HepG2 (cell line): ENCODE measurements at regions not wholly inside any gene's neighbourhood (a gene's known extent, or its start where the extent isn't known, plus 50 kb on each side); places are given as distances from the start of the nearest gene placed in this dataset.
A peak's percentile ranks its signal among the peaks of the same experiment; 100 is the strongest.

Source experiments
- ARHGAP35 ChIP-seq: sonication (generic); formaldehyde crosslinking; IDR thresholded peaks from 2 replicates; pipeline ENCODE4 v1.9.0; 2022; ENCODE audit warnings: mild to moderate bottlenecking, inconsistent platforms, moderate library complexity, missing genetic modification reagents, borderline replicate concordance
- ATF3 ChIP-seq: sonication (generic); formaldehyde crosslinking; IDR thresholded peaks from 2 replicates; pipeline ENCODE4 v1.4.0; 2020; ENCODE audit warnings: missing genetic modification reagents
- BORCS8-MEF2B ChIP-seq: sonication (generic); formaldehyde crosslinking; IDR thresholded peaks from 2 replicates; pipeline ENCODE4 v1.8.0; 2022; ENCODE audit warnings: mild to moderate bottlenecking, missing genetic modification reagents
- ELF1 ChIP-seq: sonication (generic); formaldehyde crosslinking; IDR thresholded peaks from 2 replicates; pipeline ENCODE4 v1.4.0; 2020; ENCODE audit warnings: missing genetic modification reagents
- GABPA ChIP-seq, 2 experiments: IDR thresholded peaks; 2 replicates each; pipeline ENCODE4 v1.6.1; 2011 to 2016; ENCODE audit warnings: low read depth in 2 of 2, low read length in 1 of 2, missing biosample characterization in 1 of 2, missing genetic modification characterization in 1 of 2
- HDAC1 ChIP-seq: sonication (generic); formaldehyde crosslinking; IDR thresholded peaks from 2 replicates; pipeline ENCODE4 v1.5.1; 2020; ENCODE audit warnings: mild to moderate bottlenecking, missing genetic modification reagents
- JUNB ChIP-seq: sonication (generic); formaldehyde crosslinking; IDR thresholded peaks from 2 replicates; pipeline ENCODE4 v1.8.0; 2022; ENCODE audit warnings: missing genetic modification reagents, mild to moderate bottlenecking, borderline replicate concordance
- KDM3A ChIP-seq: IDR thresholded peaks from 2 replicates; pipeline ENCODE4 v1.6.1; 2018; ENCODE audit warnings: low read depth, missing compliant biosample characterization
- LCORL ChIP-seq, 2 experiments: fragments of 450-650 bp in 1 of 2; sonication (generic) in 1 of 2; formaldehyde crosslinking in 1 of 2; IDR thresholded peaks; 2 replicates each; pipeline versions ENCODE4 v1.5.0 to v1.6.1; 2017 to 2020; ENCODE audit warnings: antibody characterized with exemption in 1 of 2, missing genetic modification reagents in 1 of 2
- RBM22 ChIP-seq: fragments of 200-400 bp; formaldehyde crosslinking; optimal IDR thresholded peaks from 2 replicates; pipeline ENCODE3; 2017; ENCODE audit warnings: mild to moderate bottlenecking, low read length, moderate library complexity
- REPIN1 ChIP-seq: sonication (generic); formaldehyde crosslinking; IDR thresholded peaks from 2 replicates; pipeline ENCODE4 v1.8.0; 2022; ENCODE audit warnings: missing genetic modification reagents, low read depth, mild to moderate bottlenecking, borderline replicate concordance
- SIX4 ChIP-seq: sonication (generic); formaldehyde crosslinking; IDR thresholded peaks from 2 replicates; pipeline ENCODE4 v1.4.0; 2020; ENCODE audit warnings: missing genetic modification reagents
- SP1 ChIP-seq, 2 experiments: fragments of 450-650 bp in 1 of 2; sonication (generic) in 1 of 2; formaldehyde crosslinking in 1 of 2; IDR thresholded peaks; 2 replicates each; pipeline versions ENCODE4 v1.4.0 to v1.6.1; 2016 to 2020; ENCODE audit warnings: missing genetic modification reagents in 1 of 2
- ZFP36L1 ChIP-seq: sonication (generic); formaldehyde crosslinking; IDR thresholded peaks from 2 replicates; pipeline ENCODE4 v1.8.0; 2022; ENCODE audit warnings: mild to moderate bottlenecking, missing genetic modification reagents, moderate library complexity
- ZHX2 ChIP-seq, 2 experiments: sonication (generic) in 1 of 2; formaldehyde crosslinking in 1 of 2; IDR thresholded peaks; 2 replicates each; pipeline versions ENCODE4 v1.6.1 to v1.9.0; 2014 to 2022; ENCODE audit warnings: antibody characterized with exemption in 1 of 2, borderline replicate concordance in 1 of 2, inconsistent platforms in 1 of 2, low read depth in 1 of 2, missing genetic modification reagents in 1 of 2
- ZNF30 ChIP-seq: sonication (generic); formaldehyde crosslinking; IDR thresholded peaks from 2 replicates; pipeline ENCODE4 v1.5.0; 2020; ENCODE audit warnings: mild to moderate bottlenecking, missing genetic modification reagents
- ZNF503 ChIP-seq: sonication (generic); formaldehyde crosslinking; IDR thresholded peaks from 2 replicates; pipeline ENCODE4 v1.4.0; 2020; ENCODE audit warnings: missing genetic modification reagents
- ZNF878 ChIP-seq: sonication (generic); formaldehyde crosslinking; IDR thresholded peaks from 2 replicates; pipeline ENCODE4 v1.8.1; 2023; ENCODE audit warnings: mild to moderate bottlenecking, missing genetic modification reagents, moderate library complexity
- ZSCAN22 ChIP-seq: sonication (generic); formaldehyde crosslinking; IDR thresholded peaks from 2 replicates; pipeline ENCODE4 v1.4.0; 2020; ENCODE audit warnings: mild to moderate bottlenecking, missing genetic modification reagents

- TF ChIP-seq GABPA (IDR thresholded peaks at IDR 0.05; ENCODE audit: low read depth, low read length) (no peak), GABPA (CRISPR knock-in tag; IDR thresholded peaks at IDR 0.05; ENCODE audit: low read depth) (0 out of 2 replicates have a peak, but pooled peaks have one; percentile 41), RBM22 (peak; percentile 84), JUNB (peak; percentile 95), ZNF30 (no peak), ZSCAN22 (no peak), SIX4 (CRISPR knock-in tag) (peak; percentile 57; the same call in 1 of the 2 replicates), REPIN1 (CRISPR knock-in tag) (peak; percentile 36; the same call in 1 of the 2 replicates), KDM3A (CRISPR knock-in tag) (no peak), ELF1 (no peak; the same call in 1 of the 2 replicates), BORCS8-MEF2B (CRISPR knock-in tag) (peak; percentile 75; the same call in 1 of the 2 replicates), ATF3 (peak; percentile 93), ARHGAP35 (no peak; the same call in 1 of the 2 replicates), ZHX2 (IDR thresholded peaks at IDR 0.05; ENCODE audit: low read depth) (no peak), ZHX2 (CRISPR knock-in tag; IDR thresholded peaks at IDR 0.05; ENCODE audit: borderline replicate concordance) (no peak), LCORL (IDR thresholded peaks at IDR 0.05) (no peak), LCORL (CRISPR knock-in tag; IDR thresholded peaks at IDR 0.05) (peak; percentile 66; the same call in 1 of the 2 replicates), ZFP36L1 (CRISPR knock-in tag) (peak; percentile 93; the same call in 1 of the 2 replicates), ZNF503 (CRISPR knock-in tag) (peak; percentile 51; the same call in 1 of the 2 replicates), SP1 (IDR thresholded peaks at IDR 0.05) (no peak), SP1 (CRISPR knock-in tag; IDR thresholded peaks at IDR 0.05) (peak; percentile 9; the same call in 1 of the 2 replicates), ZNF878 (CRISPR knock-in tag) (peak; percentile 96; the same call in 1 of the 2 replicates), HDAC1 (CRISPR knock-in tag) (peak; percentile 79)
These were observed 300.6 kb downstream of the SOX9 start (continued) for GRCh38 chr17:72421128-72422092.
